ENCODE measurements at regions not wholly inside any gene's neighbourhood (a gene's known extent, or its start where the extent isn't known, plus 50 kb on each side); places are given as distances from the start of the nearest gene placed in this dataset.

DNA sequence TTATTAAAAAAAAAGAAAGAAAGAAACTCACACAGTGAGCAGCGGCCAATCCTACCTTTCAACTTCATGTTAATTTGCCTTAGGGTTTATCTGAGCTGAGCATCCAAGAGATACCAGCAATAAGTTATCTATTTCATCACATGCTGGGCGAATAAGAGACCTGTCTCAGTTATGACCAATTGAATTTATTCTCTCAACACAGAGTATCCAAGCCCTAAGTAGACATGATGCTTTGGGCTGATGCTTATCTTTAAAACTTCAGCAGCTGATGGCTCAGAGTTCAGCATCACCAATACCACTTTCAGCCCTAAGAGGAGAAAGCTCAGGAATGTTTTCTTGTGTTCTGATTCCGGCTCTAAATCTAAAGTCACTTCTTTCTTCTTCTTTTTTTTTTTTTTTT, 489.0 kb upstream of the ZFHX3 start:
- H4K91ac ChIP-seq (ENCODE audit: insufficient read depth, low read depth, low read length): no peak overlapping the region
- no peak overlapping the region for H3K4me2 ChIP-seq (ENCODE audit: low read depth, low read length)
- no peaks in the 10 kb centered on the region for H3K36me3 ChIP-seq (ENCODE audit: control insufficient read depth, insufficient read depth, low read length)
- no peak overlapping the region for H2BK15ac ChIP-seq (ENCODE audit: low read depth, low read length)
- H3K79me1 ChIP-seq (ENCODE audit: low read depth in 1 of 2, low read length in 2 of 2): no peaks in the 10 kb centered on the region
- no peak overlapping the region for H2AK9ac ChIP-seq (replicated peaks; ENCODE audit: low read depth, low read length, poor library complexity)
- no peak overlapping the region for H4K8ac ChIP-seq (ENCODE audit: low read depth in 2 of 2, low read length in 2 of 2)
- no peak overlapping the region for H2AFZ ChIP-seq (replicated peaks; ENCODE audit: low read length, poor library complexity)
- POLR2A ChIA-PET (ENCODE audit: unreplicated experiment): no interaction called here
- in situ Hi-C loops (cut with MboI; ENCODE audit: low sequenced_read_pairs) (no loop called here), intact Hi-C loops (cut with micrococcal nuclease) (no loop called here), dilution Hi-C loops (cut with HindIII; ENCODE audit: low sequenced_read_pairs, unreplicated experiment) (no loop called here)
- no peak overlapping the region for H3K23ac ChIP-seq (ENCODE audit: low read depth, low read length)
- no peak overlapping the region for H3K56ac ChIP-seq (ENCODE audit: extremely low read depth, insufficient read depth, low read length)
- H4K5ac ChIP-seq (ENCODE audit: low read depth, low read length): no peak overlapping the region
- no peak overlapping the region for H2BK5ac ChIP-seq (ENCODE audit: low read depth, low read length, poor library complexity, severe bottlenecking)
- TF ChIP-seq FOS (IDR thresholded peaks at IDR 0.05; ENCODE audit: low read depth, low read length) (no peak), POLR2A (IDR thresholded peaks at IDR 0.05; ENCODE audit: low read depth, low read length) (no peak), CHD1 (IDR thresholded peaks at IDR 0.05; ENCODE audit: low read depth, low read length) (no peak), MAFK (IDR thresholded peaks at IDR 0.05; ENCODE audit: low read depth, low read length) (no peak), ELK1 (IDR thresholded peaks at IDR 0.05; ENCODE audit: borderline replicate concordance, low read depth, low read length) (no peak), RCOR1 (IDR thresholded peaks at IDR 0.05; ENCODE audit: insufficient replicate concordance, low read length) (no peak), RAD21 (IDR thresholded peaks at IDR 0.05; ENCODE audit: low read length) (no peak), BHLHE40 (IDR thresholded peaks at IDR 0.05; ENCODE audit: low read depth, low read length) (no peak), RFX5 (IDR thresholded peaks at IDR 0.05; ENCODE audit: low read depth, low read length) (no peak)
- TF ChIP-seq, protein P1, sequence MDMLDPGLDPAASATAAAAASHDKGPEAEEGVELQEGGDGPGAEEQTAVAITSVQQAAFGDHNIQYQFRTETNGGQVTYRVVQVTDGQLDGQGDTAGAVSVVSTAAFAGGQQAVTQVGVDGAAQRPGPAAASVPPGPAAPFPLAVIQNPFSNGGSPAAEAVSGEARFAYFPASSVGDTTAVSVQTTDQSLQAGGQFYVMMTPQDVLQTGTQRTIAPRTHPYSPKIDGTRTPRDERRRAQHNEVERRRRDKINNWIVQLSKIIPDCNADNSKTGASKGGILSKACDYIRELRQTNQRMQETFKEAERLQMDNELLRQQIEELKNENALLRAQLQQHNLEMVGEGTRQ (IDR thresholded peaks at IDR 0.05; ENCODE audit: low read depth, low read length): no peak
- WGBS, 2 experiments (ENCODE audit: extremely low coverage in 2 of 2, insufficient read length in 1 of 2): no CpG with 5 or more reads among the region's 3 CpGs
- no peak overlapping the region for H2BK20ac ChIP-seq (ENCODE audit: low read depth, low read length)
- H3K9me3 ChIP-seq (ENCODE audit: control insufficient read depth, insufficient read depth, low read length): no peaks in the 10 kb centered on the region; the same call in 1 of the 2 replicates
- no peaks in the 10 kb centered on the region for H3K27me3 ChIP-seq (ENCODE audit: control insufficient read depth, insufficient read depth, low read length)
- H3K4ac ChIP-seq (ENCODE audit: low read depth, low read length): no peak overlapping the region
- H2BK120ac ChIP-seq (ENCODE audit: low read depth, low read length): no peak overlapping the region
- ATAC-seq (ENCODE audit: low read depth) (no peak), DNase-seq (no peak)
- no TSS peak for BruUV-seq (replicated peaks)
- H4K20me1 ChIP-seq (ENCODE audit: insufficient read depth, low read length): no peaks in the 10 kb centered on the region
- no peak overlapping the region for H3K4me3 ChIP-seq (ENCODE audit: insufficient read depth, low read depth, low read length)
- no peak overlapping the region for H3K9ac ChIP-seq (ENCODE audit: low read depth, low read length)
- H3K4me1 ChIP-seq (ENCODE audit: control insufficient read depth, insufficient read depth, low read length): no peaks in the 10 kb centered on the region
- H2AK5ac ChIP-seq (ENCODE audit: low read depth, low read length): no peak overlapping the region
- H3K14ac ChIP-seq (replicated peaks; ENCODE audit: low read depth, low read length): no peak overlapping the region
- H3K18ac ChIP-seq (ENCODE audit: low read depth, low read length): no peak overlapping the region
- no peaks in the 10 kb centered on the region for H3K9me1 ChIP-seq (ENCODE audit: insufficient read depth, low read length)
- no peak overlapping the region for H3K27ac ChIP-seq (ENCODE audit: insufficient read depth, low read length)
- CTCF ChIA-PET: no interaction called here
